ENCODE measurements at regions not wholly inside any gene's neighbourhood (a gene's known extent, or its start where the extent isn't known, plus 50 kb on each side); places are given as distances from the start of the nearest gene placed in this dataset.

DNA sequence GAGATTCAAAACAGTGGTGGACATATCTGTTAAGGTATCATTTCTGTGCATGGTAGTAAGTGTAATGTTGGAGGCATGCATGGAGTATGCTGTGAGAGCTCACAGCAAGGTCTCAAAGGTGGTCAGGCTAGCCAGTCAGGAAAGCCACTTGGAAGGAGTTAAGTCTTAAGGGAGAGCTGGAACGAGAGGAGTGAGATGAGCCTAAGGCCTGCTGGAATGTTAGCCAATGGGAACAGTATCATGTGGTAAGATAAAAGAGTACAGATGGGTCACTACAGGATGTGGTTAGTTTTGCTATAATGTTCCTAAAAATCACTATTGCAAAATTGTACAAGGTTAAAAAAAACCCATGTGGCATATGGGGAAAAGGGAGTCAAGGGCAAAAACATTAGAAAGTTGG is 311.7 kb upstream of the E2F7 start:
- TF ChIP-seq, protein P1, sequence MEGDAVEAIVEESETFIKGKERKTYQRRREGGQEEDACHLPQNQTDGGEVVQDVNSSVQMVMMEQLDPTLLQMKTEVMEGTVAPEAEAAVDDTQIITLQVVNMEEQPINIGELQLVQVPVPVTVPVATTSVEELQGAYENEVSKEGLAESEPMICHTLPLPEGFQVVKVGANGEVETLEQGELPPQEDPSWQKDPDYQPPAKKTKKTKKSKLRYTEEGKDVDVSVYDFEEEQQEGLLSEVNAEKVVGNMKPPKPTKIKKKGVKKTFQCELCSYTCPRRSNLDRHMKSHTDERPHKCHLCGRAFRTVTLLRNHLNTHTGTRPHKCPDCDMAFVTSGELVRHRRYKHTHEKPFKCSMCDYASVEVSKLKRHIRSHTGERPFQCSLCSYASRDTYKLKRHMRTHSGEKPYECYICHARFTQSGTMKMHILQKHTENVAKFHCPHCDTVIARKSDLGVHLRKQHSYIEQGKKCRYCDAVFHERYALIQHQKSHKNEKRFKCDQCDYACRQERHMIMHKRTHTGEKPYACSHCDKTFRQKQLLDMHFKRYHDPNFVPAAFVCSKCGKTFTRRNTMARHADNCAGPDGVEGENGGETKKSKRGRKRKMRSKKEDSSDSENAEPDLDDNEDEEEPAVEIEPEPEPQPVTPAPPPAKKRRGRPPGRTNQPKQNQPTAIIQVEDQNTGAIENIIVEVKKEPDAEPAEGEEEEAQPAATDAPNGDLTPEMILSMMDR (IDR thresholded peaks at IDR 0.05; ENCODE audit: low read depth, low read length) = no peak
- TF ChIP-seq EZH2phosphoT487 (IDR thresholded peaks at IDR 0.05; ENCODE audit: low read depth) = no peak
